ENCODE measurements at regions not wholly inside any gene's neighbourhood (a gene's known extent, or its start where the extent isn't known, plus 50 kb on each side); places are given as distances from the start of the nearest gene placed in this dataset.

- Histone ChIP-seq H3K36me3 (ENCODE audit: insufficient read depth, low read length) (no peaks in the 10 kb centered on the region), H3K27ac (ENCODE audit: low read length) (no peak overlapping the region), H3K79me2 (replicated peaks; ENCODE audit: insufficient read depth, low read length) (no peaks in the 10 kb centered on the region), H3K9ac (ENCODE audit: low read length) (no peak overlapping the region), H3K4me3 (ENCODE audit: low read length) (no peak overlapping the region), H3F3A (ENCODE audit: insufficient read depth, low read length, poor library complexity, severe bottlenecking) (no peaks in the 10 kb centered on the region), H3K4me2 (ENCODE audit: low read length) (no peak overlapping the region), H3K9me3 (ENCODE audit: low read length) (no peaks in the 10 kb centered on the region), H3K9me2 (ENCODE audit: insufficient read depth, low read length) (no peaks in the 10 kb centered on the region), H4K20me1 (ENCODE audit: insufficient read depth) (no peaks in the 10 kb centered on the region), H2AFZ (ENCODE audit: low read depth, low read length) (no peak overlapping the region), H3K27me3 (ENCODE audit: insufficient read depth, low read depth, low read length) (no peaks in the 10 kb centered on the region)
- TF ChIP-seq POLR2AphosphoS5 (IDR thresholded peaks at IDR 0.05), result no peak
- TF ChIP-seq RAD21 (conservative IDR thresholded peaks at IDR 0.05), result no peak
- no peak for TF ChIP-seq MXI1 (conservative IDR thresholded peaks at IDR 0.05; ENCODE audit: poor library complexity, severe bottlenecking)
- no peak for TF ChIP-seq CTCF (IDR thresholded peaks at IDR 0.05; ENCODE audit: poor library complexity, severe bottlenecking)
- TF ChIP-seq EZH2 (IDR thresholded peaks at IDR 0.05; ENCODE audit: borderline replicate concordance, insufficient read depth, low read length, poor library complexity, severe bottlenecking), result no peak
- no peak for TF ChIP-seq REST (IDR thresholded peaks at IDR 0.05; ENCODE audit: borderline replicate concordance)
- no peak for TF ChIP-seq SMC3 (conservative IDR thresholded peaks at IDR 0.05; ENCODE audit: poor library complexity)
- TF ChIP-seq EP300 (conservative IDR thresholded peaks at IDR 0.05; ENCODE audit: poor library complexity, severe bottlenecking), result no peak
- TF ChIP-seq TAF1 (IDR thresholded peaks at IDR 0.05; ENCODE audit: low read depth), result no peak
These were observed 164.1 kb downstream of the IRX2 start for GRCh38 chr5:2587189-2588031.

GRCh38 chr5:2586016-2586715, 165.3 kb downstream of the IRX2 start:
- Histone ChIP-seq H3K9me2 (ENCODE audit: insufficient read depth, low read length) (no peaks in the 10 kb centered on the region), H3K36me3 (ENCODE audit: insufficient read depth, low read length) (no peaks in the 10 kb centered on the region), H4K20me1 (ENCODE audit: insufficient read depth) (no peaks in the 10 kb centered on the region), H2AFZ (ENCODE audit: low read depth, low read length) (no peak overlapping the region), H3K9ac (ENCODE audit: low read length) (no peak overlapping the region), H3K9me3 (ENCODE audit: low read length) (no peaks in the 10 kb centered on the region), H3K79me2 (replicated peaks; ENCODE audit: insufficient read depth, low read length) (no peaks in the 10 kb centered on the region), H3K4me2 (ENCODE audit: low read length) (no peak overlapping the region), H3F3A (ENCODE audit: insufficient read depth, low read length, poor library complexity, severe bottlenecking) (no peaks in the 10 kb centered on the region), H3K27me3 (ENCODE audit: insufficient read depth, low read depth, low read length) (no peaks in the 10 kb centered on the region), H3K27ac (ENCODE audit: low read length) (no peak overlapping the region), H3K4me3 (ENCODE audit: low read length) (no peak overlapping the region)
- TF ChIP-seq EP300 (conservative IDR thresholded peaks at IDR 0.05; ENCODE audit: poor library complexity, severe bottlenecking) (no peak), TAF1 (IDR thresholded peaks at IDR 0.05; ENCODE audit: low read depth) (no peak), EZH2 (IDR thresholded peaks at IDR 0.05; ENCODE audit: borderline replicate concordance, insufficient read depth, low read length, poor library complexity, severe bottlenecking) (no peak), REST (IDR thresholded peaks at IDR 0.05; ENCODE audit: borderline replicate concordance) (no peak), POLR2AphosphoS5 (IDR thresholded peaks at IDR 0.05) (no peak), CTCF (IDR thresholded peaks at IDR 0.05; ENCODE audit: poor library complexity, severe bottlenecking) (no peak), RAD21 (conservative IDR thresholded peaks at IDR 0.05) (no peak), MXI1 (conservative IDR thresholded peaks at IDR 0.05; ENCODE audit: poor library complexity, severe bottlenecking) (no peak), SMC3 (conservative IDR thresholded peaks at IDR 0.05; ENCODE audit: poor library complexity) (no peak)

All from neural cell (in vitro differentiated cells).